Astrocyte of the spinal cord (primary cell): ENCODE measurements at regions not wholly inside any gene's neighbourhood (a gene's known extent, or its start where the extent isn't known, plus 50 kb on each side); places are given as distances from the start of the nearest gene placed in this dataset.

Source experiments
- DNase-seq: peaks from one replicate; pipeline ENCODE4 v3.0.0; 2011; ENCODE audit warnings: low read depth, low spot score
- H3K4me3 ChIP-seq: 2 replicates; pipeline ENCODE4 v1.5.1; 2011; ENCODE audit warnings: low read depth, mild to moderate bottlenecking, low read length, moderate library complexity
- in situ Hi-C: cut with HindIII; loops from 2 replicates; pipeline ENCODE4 v1.10.0; 2017; ENCODE audit warnings: low sequenced_read_pairs
- TF ChIP-seq, protein P1 (sequence below): IDR thresholded peaks from 2 replicates; pipeline ENCODE4 v1.5.1; 2012; ENCODE audit warnings: low read depth, mild to moderate bottlenecking, low read length, inconsistent platforms

DNA sequence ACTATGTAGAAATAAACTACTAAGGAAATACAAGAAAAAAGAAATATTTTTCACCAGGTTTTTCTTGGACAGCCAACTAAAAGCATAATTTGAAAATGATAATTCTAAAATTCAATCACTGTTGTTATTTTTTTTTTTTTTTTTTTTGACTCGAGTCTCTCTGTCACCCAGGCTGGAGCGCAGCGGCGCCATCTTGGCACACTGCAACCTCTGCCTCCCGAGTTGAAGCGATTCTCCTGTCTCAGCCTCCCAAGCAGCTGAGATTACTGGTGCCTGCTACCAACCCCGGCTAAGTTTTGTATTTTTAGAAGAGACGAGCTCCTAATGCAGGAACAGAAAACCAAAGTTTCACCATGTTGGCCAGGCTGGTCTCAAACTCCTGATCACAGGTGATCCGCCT lies 122.3 kb upstream of the UGT8 start:
- no peak for DNase-seq
- TF ChIP-seq, protein P1, sequence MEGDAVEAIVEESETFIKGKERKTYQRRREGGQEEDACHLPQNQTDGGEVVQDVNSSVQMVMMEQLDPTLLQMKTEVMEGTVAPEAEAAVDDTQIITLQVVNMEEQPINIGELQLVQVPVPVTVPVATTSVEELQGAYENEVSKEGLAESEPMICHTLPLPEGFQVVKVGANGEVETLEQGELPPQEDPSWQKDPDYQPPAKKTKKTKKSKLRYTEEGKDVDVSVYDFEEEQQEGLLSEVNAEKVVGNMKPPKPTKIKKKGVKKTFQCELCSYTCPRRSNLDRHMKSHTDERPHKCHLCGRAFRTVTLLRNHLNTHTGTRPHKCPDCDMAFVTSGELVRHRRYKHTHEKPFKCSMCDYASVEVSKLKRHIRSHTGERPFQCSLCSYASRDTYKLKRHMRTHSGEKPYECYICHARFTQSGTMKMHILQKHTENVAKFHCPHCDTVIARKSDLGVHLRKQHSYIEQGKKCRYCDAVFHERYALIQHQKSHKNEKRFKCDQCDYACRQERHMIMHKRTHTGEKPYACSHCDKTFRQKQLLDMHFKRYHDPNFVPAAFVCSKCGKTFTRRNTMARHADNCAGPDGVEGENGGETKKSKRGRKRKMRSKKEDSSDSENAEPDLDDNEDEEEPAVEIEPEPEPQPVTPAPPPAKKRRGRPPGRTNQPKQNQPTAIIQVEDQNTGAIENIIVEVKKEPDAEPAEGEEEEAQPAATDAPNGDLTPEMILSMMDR: no peak
- H3K4me3 ChIP-seq: no peak overlapping the region
- in situ Hi-C loops: no loop called here

DNA sequence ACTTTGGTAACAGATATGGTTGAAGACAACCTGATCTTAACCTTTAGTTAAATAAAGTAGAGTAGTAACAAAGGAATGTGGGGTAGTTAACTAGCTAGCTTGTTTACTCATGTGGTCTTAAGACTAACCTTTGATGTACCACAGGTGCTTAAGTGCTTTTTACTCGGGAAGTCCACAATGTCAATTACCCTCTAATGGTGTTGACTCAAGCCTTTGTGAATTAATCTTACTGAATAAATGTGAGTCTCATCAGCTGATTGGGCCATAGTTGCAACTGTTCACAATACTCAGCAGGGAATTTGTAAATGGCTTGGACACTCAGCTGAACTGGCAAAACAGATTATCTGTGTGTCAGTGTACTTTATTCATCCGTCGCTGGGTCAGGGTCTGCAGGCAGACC lies 119.0 kb upstream of the UGT8 start:
- DNase-seq: no peak
- in situ Hi-C loops: no loop called here
- no peak overlapping the region for H3K4me3 ChIP-seq
- TF ChIP-seq, protein P1: no peak

DNA sequence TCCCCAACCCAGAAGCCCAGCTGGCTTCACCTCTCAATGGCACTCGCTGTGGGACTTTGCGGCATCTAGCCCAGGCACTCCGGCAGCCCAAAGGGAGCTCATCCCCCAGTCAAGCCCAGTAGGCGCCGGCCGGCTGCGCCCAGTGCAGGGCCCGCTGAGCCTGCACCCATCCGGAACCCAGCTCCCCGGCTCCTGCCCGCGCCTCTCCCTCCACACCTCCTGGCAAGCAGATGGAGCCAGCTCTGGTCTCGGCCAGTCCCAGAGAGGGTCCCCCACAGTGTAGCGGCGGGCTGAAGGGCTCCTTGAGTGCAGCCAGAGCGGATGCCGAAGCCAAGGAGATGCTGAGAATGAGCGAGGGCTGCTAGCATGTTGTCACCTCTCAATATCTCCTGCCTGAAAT lies 116.8 kb upstream of the UGT8 start:
- DNase-seq: no peak
- TF ChIP-seq, protein P1: no peak
- in situ Hi-C loops: no loop called here
- no peak overlapping the region for H3K4me3 ChIP-seq

DNA sequence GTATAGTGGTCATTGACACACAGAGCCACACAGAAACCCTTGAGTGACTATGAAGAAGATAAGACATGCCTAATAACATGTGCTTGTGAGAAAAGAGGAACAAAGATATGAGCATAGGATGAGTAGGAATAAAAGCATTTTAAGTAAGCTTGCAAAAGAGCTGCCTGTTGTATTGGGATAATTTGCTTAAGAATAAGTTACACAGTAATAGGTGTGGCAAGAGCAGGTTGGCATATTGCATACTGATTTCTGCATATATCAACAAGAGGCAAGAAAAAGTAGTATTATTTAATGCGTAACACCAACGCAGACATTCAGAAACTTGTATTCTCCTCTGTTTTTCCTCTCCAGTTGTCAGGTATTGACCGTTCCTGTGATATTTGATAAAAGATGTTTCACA lies 111.5 kb upstream of the UGT8 start:
- TF ChIP-seq, protein P1: no peak
- in situ Hi-C loops: no loop called here
- DNase-seq: no peak
- no peak overlapping the region for H3K4me3 ChIP-seq

DNA sequence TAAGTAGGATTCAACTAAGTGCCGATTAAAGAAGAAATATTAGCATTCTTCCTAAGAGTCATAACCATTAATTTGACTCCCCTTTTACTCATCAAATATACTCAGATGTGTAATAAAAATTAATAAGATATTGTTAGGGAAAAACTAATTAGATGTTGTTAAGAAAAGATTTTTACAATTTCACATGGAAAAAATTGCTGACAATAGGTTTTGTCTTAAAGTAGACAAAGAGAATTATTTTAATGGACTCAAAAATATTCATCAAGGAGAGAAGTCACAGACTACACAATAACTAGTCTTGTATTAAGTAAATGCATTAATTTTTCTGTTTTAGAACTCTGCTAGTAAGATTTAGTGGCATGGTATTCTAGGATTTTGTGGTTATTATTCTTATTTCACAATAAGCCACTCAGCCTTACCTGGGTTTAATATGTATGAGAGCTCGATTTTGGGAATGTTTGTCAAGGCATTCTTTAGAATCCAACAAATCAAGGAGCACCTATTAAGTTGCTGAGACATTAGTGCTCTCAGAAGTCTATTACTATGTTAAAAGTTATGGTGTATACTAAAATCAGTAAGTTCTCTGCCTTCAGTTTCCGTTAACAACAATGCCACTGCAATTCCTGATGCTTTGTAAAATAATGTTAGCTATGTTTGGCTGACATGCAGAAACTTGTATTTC lies 110.2 kb upstream of the UGT8 start:
- TF ChIP-seq, protein P1: no peak
- H3K4me3 ChIP-seq: no peak overlapping the region
- in situ Hi-C loops: no loop called here
- DNase-seq: no peak

DNA sequence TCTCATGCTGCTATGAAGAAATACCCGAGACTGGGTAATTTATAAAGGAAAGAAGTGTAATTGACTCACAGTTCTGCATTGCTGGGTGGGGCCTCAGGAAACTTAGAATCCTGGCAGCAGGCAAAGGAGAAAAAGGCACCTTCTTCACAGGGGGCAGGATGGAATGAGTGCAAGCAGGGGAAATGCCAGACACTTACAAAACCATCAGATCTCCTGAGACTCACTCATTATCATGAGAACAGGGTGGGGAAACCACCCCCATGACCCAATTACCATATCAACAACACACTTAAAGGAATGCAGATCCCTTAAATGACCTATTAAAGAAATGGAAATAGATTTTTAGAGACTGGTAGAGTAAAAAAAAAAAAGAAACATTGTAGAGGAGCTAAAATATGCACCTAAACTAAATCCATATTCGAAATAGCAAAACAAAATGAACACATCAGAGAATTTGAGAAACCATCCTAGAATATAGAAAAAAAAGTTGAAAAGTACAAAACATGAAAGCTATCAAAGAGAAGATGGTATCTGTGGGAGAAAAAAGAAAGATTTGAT lies 104.3 kb upstream of the UGT8 start:
- in situ Hi-C loops: no loop called here
- TF ChIP-seq, protein P1: no peak

More for the DNA sequence above, 104.3 kb upstream of the UGT8 start:
- no peak overlapping the region for H3K4me3 ChIP-seq
- no peak for DNase-seq
